Body of pancreas (tissue), 4 donors: ENCODE measurements at regions not wholly inside any gene's neighbourhood (a gene's known extent, or its start where the extent isn't known, plus 50 kb on each side); places are given as distances from the start of the nearest gene placed in this dataset.

ENCODE experiments used
- CTCF ChIP-seq, 7 experiments: fragments of 450-650 bp in 4 of 7; fragments of 200-600 bp in 3 of 7; sonication (generic) in 3 of 7; IDR thresholded peaks; one replicate each; pipeline ENCODE4 v1.5.1; 2016 to 2019; ENCODE audit warnings: antibody characterized with exemption in 7 of 7
- POLR2A ChIP-seq, 3 donors: fragments of 450-650 bp; IDR thresholded peaks; one replicate each; pipeline ENCODE4 v1.6.1; 2016; ENCODE audit warnings: antibody characterized with exemption in 3 of 3, mild to moderate bottlenecking in 2 of 3

- TF ChIP-seq CTCF (IDR thresholded peaks at IDR 0.05): peak; percentile 73 to 95 (median 81)
- TF ChIP-seq POLR2A (IDR thresholded peaks at IDR 0.05): no peak
Observed at GRCh38 chr9:107425101-107426025, 64.2 kb downstream of the KLF4 start.
